H9 (cell line): ENCODE measurements at regions not wholly inside any gene's neighbourhood (a gene's known extent, or its start where the extent isn't known, plus 50 kb on each side); places are given as distances from the start of the nearest gene placed in this dataset.

Experiments used
- DNase-seq: peaks from one replicate; pipeline ENCODE4 v3.0.0-alpha.2; 2017
- H2AFZ ChIP-seq: one replicate; pipeline ENCODE4 v1.6.1; 2013; ENCODE audit warnings: mild to moderate bottlenecking, low read length, control low read depth, moderate library complexity
- H2AK5ac ChIP-seq: 2 replicates; pipeline ENCODE4 v1.6.1; 2013; ENCODE audit warnings: low read length, control low read depth, mixed read lengths; ENCODE audit not compliant: insufficient read length
- H2BK120ac ChIP-seq: one replicate; pipeline ENCODE4 v1.6.1; 2013; ENCODE audit warnings: low read depth, mild to moderate bottlenecking, low read length, control low read depth, inconsistent platforms; ENCODE audit not compliant: poor library complexity, severe bottlenecking
- H2BK12ac ChIP-seq: 2 replicates; pipeline ENCODE4 v1.6.1; 2013; ENCODE audit warnings: low read length, control low read depth, mixed read lengths, low read depth; ENCODE audit not compliant: insufficient read length
- H2BK15ac ChIP-seq: 2 replicates; pipeline ENCODE4 v1.6.1; 2013; ENCODE audit warnings: low read depth, low read length, control low read depth
- H2BK20ac ChIP-seq: one replicate; pipeline ENCODE4 v1.6.1; 2013; ENCODE audit warnings: low read depth, mild to moderate bottlenecking, low read length, control low read depth, inconsistent platforms; ENCODE audit not compliant: poor library complexity, severe bottlenecking
- H2BK5ac ChIP-seq: 2 replicates; pipeline ENCODE4 v1.6.1; 2013; ENCODE audit warnings: low read length, control low read depth, mixed read lengths; ENCODE audit not compliant: insufficient read length
- H3K14ac ChIP-seq: 2 replicates; pipeline ENCODE4 v1.6.1; 2013; ENCODE audit warnings: low read length, control low read depth; ENCODE audit not compliant: insufficient read depth
- H3K18ac ChIP-seq: 2 replicates; pipeline ENCODE4 v1.6.1; 2013; ENCODE audit warnings: low read depth, mild to moderate bottlenecking, mixed read lengths, low read length, control low read depth; ENCODE audit not compliant: insufficient read length
- H3K23ac ChIP-seq: 2 replicates; pipeline ENCODE4 v1.6.1; 2013; ENCODE audit warnings: low read length, control low read depth, mixed read lengths, low read depth; ENCODE audit not compliant: insufficient read length
- H3K23me2 ChIP-seq: 2 replicates; pipeline ENCODE4 v1.6.1; 2013; ENCODE audit warnings: low read depth, mild to moderate bottlenecking, mixed read lengths, low read length, control low read depth; ENCODE audit not compliant: insufficient read length, poor library complexity, severe bottlenecking
- H3K27ac ChIP-seq: 2 replicates; pipeline ENCODE4 v1.5.1; 2013; ENCODE audit warnings: low read length, control low read depth, mixed read lengths, low read depth; ENCODE audit not compliant: insufficient read length
- H3K27me3 ChIP-seq: 2 replicates; pipeline ENCODE4 v1.6.1; 2013; ENCODE audit warnings: low read length, control low read depth, inconsistent platforms; ENCODE audit not compliant: insufficient read depth
- H3K4ac ChIP-seq: 2 replicates; pipeline ENCODE4 v1.6.1; 2013; ENCODE audit warnings: low read depth, mild to moderate bottlenecking, control low read depth, inconsistent platforms, low read length, moderate library complexity
- H3K4me1 ChIP-seq: 2 replicates; pipeline ENCODE4 v1.6.1; 2013; ENCODE audit warnings: low read length, control low read depth, inconsistent platforms; ENCODE audit not compliant: insufficient read depth
- H3K4me2 ChIP-seq: 2 replicates; pipeline ENCODE4 v1.6.1; 2013; ENCODE audit warnings: low read length, control low read depth, mixed read lengths; ENCODE audit not compliant: insufficient read length, insufficient read depth
- H3K56ac ChIP-seq: 2 replicates; pipeline ENCODE4 v1.6.1; 2013; ENCODE audit warnings: low read depth, mild to moderate bottlenecking, mixed read lengths, low read length, control low read depth; ENCODE audit not compliant: insufficient read length
- H3K79me1 ChIP-seq: 2 replicates; pipeline ENCODE4 v1.6.1; 2013; ENCODE audit warnings: low read depth, mild to moderate bottlenecking, moderate library complexity, low read length, control low read depth, inconsistent platforms; ENCODE audit not compliant: insufficient read depth, poor library complexity, severe bottlenecking
- H3K79me2 ChIP-seq: 2 replicates; pipeline ENCODE4 v1.6.1; 2013; ENCODE audit warnings: low read length, control low read depth, inconsistent platforms; ENCODE audit not compliant: insufficient read depth
- H3K9ac ChIP-seq: 2 replicates; pipeline ENCODE4 v1.6.1; 2013; ENCODE audit warnings: low read length, control low read depth, mixed read lengths; ENCODE audit not compliant: insufficient read length; ENCODE audit errors: extremely low read depth
- H3K9me3 ChIP-seq: one replicate; pipeline ENCODE4 v1.6.1; 2013; ENCODE audit warnings: low read depth, low read length, inconsistent platforms; ENCODE audit not compliant: control insufficient read depth
- H3T11ph ChIP-seq: one replicate; pipeline ENCODE4 v1.6.1; 2013; ENCODE audit warnings: mild to moderate bottlenecking, low read length, control low read depth, inconsistent platforms
- H4K20me1 ChIP-seq: one replicate; pipeline ENCODE4 v1.6.1; 2013; ENCODE audit not compliant: control insufficient read depth, insufficient read length, insufficient read depth
- H4K5ac ChIP-seq: 2 replicates; pipeline ENCODE4 v1.6.1; 2013; ENCODE audit warnings: low read depth, mild to moderate bottlenecking, mixed read lengths, low read length, control low read depth; ENCODE audit not compliant: insufficient read length
- H4K8ac ChIP-seq: replicated peaks from 2 replicates; pipeline ENCODE4 v1.6.1; 2013; ENCODE audit warnings: low read length, control low read depth, mixed read lengths, low read depth; ENCODE audit not compliant: insufficient read length
- H4K91ac ChIP-seq: 2 replicates; pipeline ENCODE4 v1.6.1; 2013; ENCODE audit warnings: low read depth, mild to moderate bottlenecking, moderate library complexity, mixed read lengths, low read length, control low read depth; ENCODE audit not compliant: insufficient read length
- H3K27ac Mint-ChIP-seq, 3 experiments: 2 replicates in 2 of 3; 3 replicates in 1 of 3; pipeline ENCODE4 v1.8.0; 2020 to 2021; ENCODE audit warnings: mixed read lengths in 3 of 3, mild to moderate bottlenecking in 1 of 3, moderate library complexity in 1 of 3
- H3K27me3 Mint-ChIP-seq: 2 replicates; pipeline ENCODE4 v1.8.0; 2021; ENCODE audit warnings: low read depth, mild to moderate bottlenecking, moderate library complexity, mixed read lengths
- H3K36me3 Mint-ChIP-seq, 3 experiments: 2 replicates in 2 of 3; 3 replicates in 1 of 3; pipeline ENCODE4 v1.8.0; 2020 to 2021; ENCODE audit warnings: low read depth in 3 of 3, mixed read lengths in 3 of 3; ENCODE audit not compliant: insufficient read depth in 1 of 3
- H3K4me1 Mint-ChIP-seq, 2 experiments: 2 replicates each; pipeline ENCODE4 v1.8.0; 2020; ENCODE audit warnings: mixed read lengths in 2 of 2
- H3K4me3 Mint-ChIP-seq, 2 experiments: 2 replicates in 1 of 2; 3 replicates in 1 of 2; pipeline ENCODE4 v1.8.0; 2020 to 2021; ENCODE audit warnings: mild to moderate bottlenecking in 2 of 2, mixed read lengths in 2 of 2, moderate library complexity in 1 of 2
- H3K9me3 Mint-ChIP-seq, 2 experiments: 2 replicates in 1 of 2; 3 replicates in 1 of 2; pipeline ENCODE4 v1.8.0; 2020; ENCODE audit warnings: mild to moderate bottlenecking in 2 of 2, mixed read lengths in 2 of 2, moderate library complexity in 1 of 2
- TF ChIP-seq, protein P1 (sequence below): fragments of 200-600 bp; sonication (generic); conservative IDR thresholded peaks from 3 replicates; pipeline ENCODE4 v1.8.0; 2021; ENCODE audit warnings: antibody characterized with exemption, mild to moderate bottlenecking

DNA sequence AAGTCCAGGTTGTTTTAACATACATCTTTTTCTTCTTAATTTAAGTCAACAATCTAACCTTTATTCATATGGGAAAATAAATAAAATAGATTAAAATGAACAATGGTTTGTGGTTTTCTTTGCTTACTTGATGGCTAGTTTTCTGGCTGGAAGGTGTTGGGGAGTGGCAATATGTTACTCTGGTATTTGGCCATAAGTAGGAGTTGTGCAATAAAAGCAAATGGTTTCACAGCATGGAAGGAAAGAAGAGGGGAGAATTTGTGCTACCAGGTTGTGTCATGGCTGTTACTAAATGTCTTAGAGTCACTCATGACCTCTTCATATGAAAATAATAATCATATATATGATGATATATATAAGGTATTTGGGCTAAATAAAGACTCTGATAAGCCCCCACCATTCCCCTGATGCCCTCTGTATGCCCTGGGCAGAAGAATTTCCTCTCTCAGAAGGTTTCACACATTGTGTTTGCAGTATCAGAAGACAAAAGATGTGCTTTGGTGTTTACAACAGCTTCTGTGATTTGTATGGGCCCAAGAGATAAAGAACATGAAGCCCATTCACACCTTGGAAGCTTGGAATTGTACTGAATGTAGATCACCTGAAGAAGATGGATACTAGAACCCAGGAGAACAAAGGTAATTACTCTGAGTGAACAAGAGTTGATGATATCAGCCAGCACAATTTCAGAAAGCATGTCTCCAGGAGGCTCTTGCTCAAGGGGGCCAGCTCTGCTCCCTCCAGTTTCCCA lies 160.9 kb downstream of the ALG10B start:
- Histone ChIP-seq H2BK15ac (no peak overlapping the region), H4K20me1 (no peaks in the 10 kb centered on the region), H2BK120ac (no peak overlapping the region), H3K79me1 (no peaks in the 10 kb centered on the region), H4K8ac (no peak overlapping the region), H3K9ac (no peak overlapping the region), H4K91ac (no peak overlapping the region), H3K23me2 (no peaks in the 10 kb centered on the region), H2BK12ac (no peak overlapping the region), H4K5ac (no peak overlapping the region), H3K14ac (no peak overlapping the region), H3K27me3 (no peaks in the 10 kb centered on the region), H3K4me1 (no peaks in the 10 kb centered on the region), H2AFZ (no peak overlapping the region), H3K27ac (no peak overlapping the region), H2AK5ac (no peak overlapping the region), H3K9me3 (no peaks in the 10 kb centered on the region), H3K79me2 (no peaks in the 10 kb centered on the region), H3K4ac (no peak overlapping the region), H2BK20ac (no peak overlapping the region), H3K4me2 (no peak overlapping the region), H3T11ph (no peak overlapping the region), H3K23ac (no peak overlapping the region), H2BK5ac (no peak overlapping the region), H3K56ac (no peak overlapping the region), H3K18ac (no peak overlapping the region)
- H3K9me3 Mint-ChIP-seq = peaks cover 12 to 18% of the 10 kb centered on the region in 2 experiments
- no peak overlapping the region for H3K27ac Mint-ChIP-seq
- H3K36me3 Mint-ChIP-seq = peaks cover 5 to 11% (median 10%) of the 10 kb centered on the region in 3 experiments
- H3K4me3 Mint-ChIP-seq = no peak overlapping the region
- TF ChIP-seq, protein P1, sequence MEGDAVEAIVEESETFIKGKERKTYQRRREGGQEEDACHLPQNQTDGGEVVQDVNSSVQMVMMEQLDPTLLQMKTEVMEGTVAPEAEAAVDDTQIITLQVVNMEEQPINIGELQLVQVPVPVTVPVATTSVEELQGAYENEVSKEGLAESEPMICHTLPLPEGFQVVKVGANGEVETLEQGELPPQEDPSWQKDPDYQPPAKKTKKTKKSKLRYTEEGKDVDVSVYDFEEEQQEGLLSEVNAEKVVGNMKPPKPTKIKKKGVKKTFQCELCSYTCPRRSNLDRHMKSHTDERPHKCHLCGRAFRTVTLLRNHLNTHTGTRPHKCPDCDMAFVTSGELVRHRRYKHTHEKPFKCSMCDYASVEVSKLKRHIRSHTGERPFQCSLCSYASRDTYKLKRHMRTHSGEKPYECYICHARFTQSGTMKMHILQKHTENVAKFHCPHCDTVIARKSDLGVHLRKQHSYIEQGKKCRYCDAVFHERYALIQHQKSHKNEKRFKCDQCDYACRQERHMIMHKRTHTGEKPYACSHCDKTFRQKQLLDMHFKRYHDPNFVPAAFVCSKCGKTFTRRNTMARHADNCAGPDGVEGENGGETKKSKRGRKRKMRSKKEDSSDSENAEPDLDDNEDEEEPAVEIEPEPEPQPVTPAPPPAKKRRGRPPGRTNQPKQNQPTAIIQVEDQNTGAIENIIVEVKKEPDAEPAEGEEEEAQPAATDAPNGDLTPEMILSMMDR = no peak
- no peak for DNase-seq
- H3K27me3 Mint-ChIP-seq = no peaks in the 10 kb centered on the region; the same call in 1 of the 2 replicates
- H3K4me1 Mint-ChIP-seq = 0 out of 4 replicates have a peak, but pooled peaks cover 0 to 2% of the 10 kb centered on the region in 2 experiments
